HG02943 (cell line): ENCODE measurements at regions not wholly inside any gene's neighbourhood (a gene's known extent, or its start where the extent isn't known, plus 50 kb on each side); places are given as distances from the start of the nearest gene placed in this dataset.
"Not testable (repeated sequence)": the region's sequence is repeated elsewhere in the genome, so short reads cannot be mapped to it uniquely, and the experiment has no call there.

Experiments used
- ATAC-seq: cut with Tn5 transposase; IDR thresholded peaks from one replicate; pipeline ENCODE4 v1.9.1; 2021; ENCODE audit warnings: mild to moderate bottlenecking, low read depth, moderate library complexity; ENCODE audit not compliant: unreplicated experiment

DNA sequence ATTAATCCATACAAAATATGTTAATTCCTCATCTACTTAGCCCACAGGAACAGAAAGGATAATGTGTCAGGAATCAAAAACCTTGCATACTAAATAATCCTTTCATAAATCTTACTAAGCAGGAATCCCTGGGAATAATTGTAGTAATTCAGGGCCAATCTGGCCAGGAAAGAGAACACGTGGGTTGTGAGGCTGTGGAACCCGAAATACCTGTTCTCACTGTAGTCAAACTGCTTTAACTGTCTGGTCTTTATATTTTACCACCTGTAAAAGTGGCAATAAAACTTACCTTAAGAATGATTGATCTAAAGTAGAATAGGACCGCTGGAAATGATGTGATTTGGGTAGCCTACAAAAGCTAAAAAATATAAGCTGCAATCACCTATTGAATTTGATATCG is 1620.9 kb downstream of the STIM2 start:
- ATAC-seq, result no peak

DNA sequence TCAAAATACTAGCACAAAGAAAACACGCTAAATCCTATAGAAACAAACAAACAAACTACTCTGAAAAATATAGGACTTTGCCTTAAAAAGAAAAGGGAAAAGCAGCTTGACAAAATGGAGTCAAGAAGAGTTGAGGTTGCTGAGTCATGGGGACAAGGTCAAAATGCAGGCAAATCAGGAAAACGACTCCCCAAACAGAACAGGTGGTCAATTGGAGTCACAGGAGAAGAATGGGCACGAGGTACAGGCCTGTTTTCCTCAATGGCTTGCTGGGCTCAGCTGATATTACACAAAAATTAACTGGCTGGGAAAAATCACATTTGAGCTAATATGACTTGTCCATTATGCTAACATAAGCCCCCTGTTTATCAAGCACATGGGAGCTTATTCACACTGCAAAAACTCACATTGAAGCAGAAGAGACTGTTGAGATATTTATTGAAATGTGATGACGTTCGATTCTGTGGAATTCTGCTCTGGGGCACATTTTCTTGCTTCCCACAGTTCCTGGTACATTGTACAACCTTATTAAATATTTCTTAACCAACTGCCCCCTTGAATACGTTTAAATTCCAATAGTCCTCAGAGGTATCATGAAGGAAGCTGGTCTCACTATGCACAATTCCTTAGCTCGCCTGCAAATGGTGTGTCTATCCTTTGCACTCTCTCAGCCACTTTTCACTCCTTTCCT is 1622.1 kb downstream of the STIM2 start:
- no peak for ATAC-seq

DNA sequence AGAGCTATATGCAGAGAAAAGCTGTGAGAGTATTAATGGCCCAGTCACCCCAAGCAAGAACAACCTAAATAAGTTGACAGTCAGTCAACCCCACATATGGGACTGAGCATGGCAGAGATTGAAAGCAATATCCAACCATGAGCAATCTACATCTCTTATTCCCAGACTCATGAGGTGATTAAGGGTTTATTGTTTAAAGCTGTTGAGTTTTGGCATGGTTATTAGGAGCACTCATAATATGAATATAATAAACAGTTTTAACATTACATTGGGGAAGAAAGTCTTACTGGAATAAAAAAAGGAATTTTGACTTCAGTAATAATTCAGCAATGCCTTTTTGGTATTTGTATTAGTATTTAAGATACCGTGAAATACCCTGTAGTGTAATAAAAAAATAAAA is 1627.4 kb downstream of the STIM2 start:
- no peak for ATAC-seq

DNA sequence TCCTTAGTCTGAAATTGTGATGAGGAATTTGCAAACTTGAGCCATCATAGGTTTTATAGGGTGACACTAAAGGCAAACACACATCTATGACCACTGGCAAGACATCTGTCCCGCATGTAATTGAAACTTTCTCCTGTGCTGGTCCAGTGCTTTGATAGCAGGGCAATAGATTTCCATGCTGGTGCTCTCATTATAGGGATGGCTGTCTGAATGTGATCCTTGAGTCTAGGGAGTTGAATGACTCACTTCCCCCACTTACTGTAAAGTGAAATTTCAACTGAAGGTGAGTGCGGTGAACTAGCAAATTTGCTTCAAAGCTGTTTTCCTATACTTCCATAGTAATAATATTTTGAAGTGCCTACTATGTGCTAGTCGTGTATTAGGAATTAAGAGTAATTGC is 1630.0 kb downstream of the STIM2 start:
- no peak for ATAC-seq

DNA sequence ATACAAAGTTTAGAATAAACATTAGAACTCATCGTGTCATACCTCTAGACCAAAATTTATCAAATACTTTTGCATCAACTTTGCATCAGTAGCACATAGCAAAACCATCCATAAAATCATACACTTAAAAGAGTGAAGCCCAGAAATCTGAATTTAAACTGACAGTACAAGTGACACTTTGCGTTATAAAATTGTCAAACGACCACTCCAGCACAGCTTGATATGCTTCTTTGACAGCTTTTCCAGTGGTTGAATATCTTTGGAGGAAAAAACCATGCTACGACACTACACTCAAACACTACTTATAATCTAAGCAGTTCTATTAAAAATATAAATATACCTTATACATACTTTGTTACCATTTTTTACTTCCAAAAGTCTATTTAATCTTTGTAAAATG is 1644.4 kb downstream of the STIM2 start:
- ATAC-seq, result no peak

DNA sequence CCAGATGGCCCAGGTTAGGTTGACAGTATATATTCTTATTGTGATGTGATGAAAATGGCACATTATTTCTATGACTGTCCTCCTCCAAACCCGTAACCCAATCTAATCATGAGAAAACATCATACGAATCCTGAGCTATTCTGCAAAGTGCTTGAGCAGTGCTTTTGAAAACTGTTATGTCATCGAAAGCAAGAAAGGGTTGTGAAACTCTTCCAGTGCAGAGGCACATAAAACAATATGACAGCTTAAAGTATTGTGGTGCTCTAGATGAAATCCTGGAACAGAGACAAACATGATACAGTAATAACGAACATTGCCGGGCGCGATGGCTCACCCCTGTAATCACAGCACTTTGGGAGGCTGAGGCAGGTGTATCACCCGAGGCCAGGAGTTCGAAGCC is 1648.0 kb downstream of the STIM2 start:
- no peak for ATAC-seq

DNA sequence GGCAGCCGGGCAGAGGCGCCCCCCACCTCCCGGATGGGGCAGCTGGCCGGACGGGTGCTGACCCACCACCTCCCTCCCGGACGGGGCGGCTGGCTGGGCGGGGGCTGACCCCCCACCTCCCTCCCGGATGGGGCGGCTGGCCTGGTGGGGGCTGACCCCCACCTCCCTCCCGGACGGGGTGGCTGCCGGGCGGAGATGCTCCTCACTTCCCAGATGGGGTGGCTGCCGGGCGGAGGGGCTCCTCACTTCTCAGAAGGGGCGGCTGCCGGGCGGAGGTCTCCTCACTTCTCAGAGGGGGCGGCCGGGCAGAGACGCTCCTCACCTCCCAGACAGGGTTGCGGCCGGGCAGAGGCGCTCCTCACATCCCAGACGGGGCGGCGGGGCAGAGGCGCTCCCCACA is 1654.1 kb downstream of the STIM2 start:
- not testable (repeated sequence) for ATAC-seq

DNA sequence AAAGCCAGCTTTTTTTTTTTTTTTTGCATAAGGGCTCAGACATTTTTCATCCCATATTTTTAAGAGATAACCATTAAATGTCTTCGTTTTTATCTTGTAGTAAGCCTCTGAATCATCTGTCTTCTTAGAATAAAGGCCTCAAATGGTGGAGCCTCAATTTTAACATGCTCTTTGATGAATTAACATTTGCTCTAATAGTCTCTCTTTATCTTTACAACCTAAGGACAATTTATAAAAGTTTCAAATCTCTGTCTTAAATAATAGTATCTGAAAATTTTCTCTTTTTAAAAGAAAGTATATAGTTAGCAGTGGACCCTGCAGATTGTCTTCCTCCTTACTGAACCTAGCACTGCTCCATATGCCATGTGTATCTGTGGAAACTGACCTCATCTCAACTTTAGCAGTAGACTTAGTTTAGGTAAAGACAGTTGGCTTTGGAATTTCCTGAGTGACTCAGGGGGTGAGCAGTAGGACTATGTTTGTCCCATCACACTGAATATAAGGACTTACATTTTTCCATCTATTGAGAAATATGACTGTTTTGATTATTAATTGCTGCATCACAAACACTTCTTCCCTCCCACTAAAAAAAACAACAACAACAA is 1658.0 kb downstream of the STIM2 start:
- no peak for ATAC-seq

DNA sequence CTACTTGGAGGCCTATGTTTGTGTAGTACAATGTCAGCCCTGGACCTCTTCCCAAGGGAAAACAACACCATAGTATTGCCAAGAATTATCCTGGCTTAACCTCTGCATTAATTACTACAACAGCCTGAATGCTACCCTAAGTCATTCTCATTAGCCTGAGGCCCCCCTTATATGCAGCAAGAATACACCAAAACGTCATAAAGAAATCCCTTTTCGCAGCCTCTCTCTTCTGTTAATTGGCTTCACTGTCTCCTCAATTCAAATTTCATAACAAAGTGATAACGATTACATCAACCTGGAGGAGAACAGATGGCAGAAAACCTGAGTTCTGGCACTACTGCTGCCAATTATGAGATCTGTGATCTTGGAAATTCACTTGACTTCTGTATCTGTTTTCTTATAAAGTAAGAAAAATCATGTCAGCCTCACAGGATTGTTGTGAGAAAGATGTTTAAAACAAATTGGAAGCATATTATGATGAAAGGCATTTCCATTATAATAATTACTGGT is 1663.1 kb downstream of the STIM2 start:
- no peak for ATAC-seq

DNA sequence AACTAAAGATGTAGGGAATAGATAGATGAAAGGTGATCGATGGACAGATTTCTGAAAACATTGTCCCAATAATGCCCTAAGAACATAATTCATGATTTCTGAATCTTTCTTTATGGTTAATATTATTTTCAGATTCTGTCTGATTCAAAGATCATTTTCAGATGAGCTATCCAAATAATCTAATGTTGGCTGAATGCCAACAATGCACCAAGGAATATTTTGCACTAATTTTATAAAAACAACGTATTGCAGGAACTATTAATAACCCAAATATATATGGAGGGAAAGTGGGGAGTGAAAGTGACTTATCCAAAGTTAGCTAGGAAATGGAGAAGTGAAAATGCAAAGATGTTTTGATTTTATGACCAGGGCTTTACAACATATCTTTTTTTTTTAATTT is 1675.5 kb downstream of the STIM2 start:
- ATAC-seq, result no peak

DNA sequence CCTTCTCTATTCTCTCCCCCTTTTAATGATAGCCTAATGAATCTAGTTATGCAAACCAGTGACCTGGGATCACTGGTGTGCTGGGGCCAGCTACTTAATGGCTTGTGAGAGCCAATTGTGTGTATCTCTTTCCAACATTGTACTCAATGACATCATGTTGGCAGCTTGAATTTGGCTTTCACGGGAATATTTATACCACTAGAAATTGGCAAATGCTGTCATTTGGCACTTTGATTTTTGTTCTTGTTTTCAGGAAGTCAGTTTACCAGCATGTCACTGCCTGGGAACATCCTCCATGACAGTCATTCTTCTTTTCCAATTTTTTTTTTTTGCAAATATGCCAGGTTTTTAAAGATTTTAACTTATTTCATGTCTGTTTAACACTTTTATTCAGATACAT is 1685.3 kb downstream of the STIM2 start:
- ATAC-seq, result no peak

DNA sequence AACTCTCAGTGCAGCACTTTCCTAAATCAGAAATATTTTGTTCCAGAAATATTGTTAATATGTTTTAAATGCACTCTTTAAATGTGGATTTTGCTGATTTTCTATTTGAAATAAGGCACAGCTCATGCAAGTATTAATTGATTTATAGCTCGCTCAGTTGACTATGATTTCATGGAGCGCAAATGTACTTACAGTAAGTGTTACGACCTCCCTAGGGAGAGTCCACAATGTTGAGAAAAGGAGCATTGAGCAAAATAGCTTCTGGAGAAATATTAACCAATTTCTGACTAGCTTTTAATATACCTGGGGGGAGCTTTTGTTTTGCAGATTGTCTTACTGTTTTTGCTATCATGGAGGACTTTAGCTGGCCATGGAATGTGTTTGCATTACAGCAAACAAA is 1687.5 kb downstream of the STIM2 start:
- no peak for ATAC-seq

DNA sequence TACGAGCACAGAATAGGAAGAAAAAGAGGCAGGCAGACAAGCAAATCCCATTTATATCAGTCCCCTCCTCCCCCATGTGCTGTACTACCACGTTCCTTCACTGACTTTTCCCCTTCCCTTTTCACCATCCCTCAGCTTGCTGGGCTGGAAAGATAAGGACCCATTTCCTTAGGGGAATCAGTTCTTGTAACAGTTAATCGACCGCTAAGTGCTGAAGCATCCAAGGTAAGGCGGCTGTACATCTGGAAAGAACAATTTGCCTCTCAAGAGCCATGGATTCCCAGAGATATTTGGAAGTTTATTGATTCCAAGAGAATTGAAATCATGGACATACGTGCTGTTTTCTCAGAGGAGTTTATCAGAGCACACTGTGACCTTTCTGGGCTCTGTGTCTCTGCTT is 1688.0 kb downstream of the STIM2 start:
- ATAC-seq, result no peak

DNA sequence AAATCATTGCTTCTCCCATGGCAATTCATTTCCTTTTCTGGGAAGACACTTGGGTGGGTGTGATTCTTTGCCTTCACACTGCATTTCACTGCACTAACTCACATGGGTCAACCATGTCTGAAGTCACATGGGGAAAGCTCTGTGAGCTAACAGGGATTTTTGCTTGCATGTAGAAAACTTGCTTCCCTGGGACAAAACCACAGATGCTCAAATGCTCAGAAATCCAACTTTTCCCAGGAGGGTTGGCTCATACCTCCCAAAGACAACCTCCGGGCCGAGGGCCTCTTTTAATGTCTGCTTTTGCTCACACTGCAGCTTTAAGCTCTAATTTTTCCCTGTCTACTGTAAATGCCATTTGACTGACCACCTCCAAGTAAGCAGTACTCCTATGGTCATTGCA is 1695.2 kb downstream of the STIM2 start:
- no peak for ATAC-seq

DNA sequence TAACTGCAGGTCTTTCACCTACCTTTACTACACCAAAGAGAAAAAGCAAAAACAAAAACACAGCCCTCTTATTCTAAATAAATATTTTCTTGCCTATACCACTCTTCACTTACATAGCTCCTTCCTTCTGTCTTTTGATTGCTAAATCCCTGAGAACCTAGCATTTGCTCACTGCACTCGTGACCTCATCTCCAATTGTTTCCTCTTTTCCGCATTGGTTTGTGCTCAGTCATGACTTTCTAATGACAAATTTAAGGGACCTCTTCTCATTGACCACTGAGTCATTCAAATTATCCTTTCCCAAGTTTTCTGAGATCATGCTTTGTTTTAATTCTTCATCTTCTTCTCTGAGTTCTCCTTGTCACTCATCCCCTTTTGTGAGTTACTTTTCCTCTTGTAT is 1697.1 kb downstream of the STIM2 start:
- ATAC-seq, result no peak

DNA sequence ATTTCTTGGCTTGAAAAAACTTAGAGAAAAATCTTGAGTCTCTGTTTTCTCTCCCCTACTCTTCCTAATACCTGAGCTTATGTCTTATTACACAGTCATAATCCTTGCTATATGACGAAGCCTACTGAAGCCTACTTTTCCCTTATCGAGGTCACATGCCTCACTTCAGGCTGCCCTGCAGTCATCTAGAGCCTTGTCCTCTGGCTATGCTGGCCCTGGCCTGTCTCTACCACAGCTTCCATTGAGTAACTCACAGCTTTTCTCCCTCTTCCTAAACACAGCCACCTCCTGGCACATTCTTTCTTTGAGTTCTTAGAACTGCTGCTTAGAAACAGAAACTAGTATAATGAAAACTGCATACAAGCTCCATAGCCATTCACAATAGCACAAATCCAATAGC is 1698.3 kb downstream of the STIM2 start:
- ATAC-seq, result no peak

DNA sequence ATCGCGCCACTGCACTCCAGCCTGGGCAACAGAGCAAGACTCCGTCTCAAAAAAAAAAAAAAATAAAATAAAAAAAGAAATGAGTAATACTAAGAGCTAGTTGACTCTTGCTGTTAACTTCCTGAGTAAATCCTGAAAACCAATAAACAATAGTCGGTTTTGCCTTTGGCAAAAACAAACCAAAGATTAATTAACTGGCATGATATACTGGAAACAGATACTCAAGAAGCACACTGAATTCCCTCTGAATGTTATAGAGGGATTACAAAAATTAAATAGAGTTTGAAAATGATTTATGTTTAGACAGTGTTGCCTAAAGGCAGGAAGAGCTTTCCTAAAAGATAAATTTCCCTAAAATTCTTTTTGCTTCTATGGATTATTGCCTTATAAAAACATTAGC is 1702.3 kb downstream of the STIM2 start:
- no peak for ATAC-seq

DNA sequence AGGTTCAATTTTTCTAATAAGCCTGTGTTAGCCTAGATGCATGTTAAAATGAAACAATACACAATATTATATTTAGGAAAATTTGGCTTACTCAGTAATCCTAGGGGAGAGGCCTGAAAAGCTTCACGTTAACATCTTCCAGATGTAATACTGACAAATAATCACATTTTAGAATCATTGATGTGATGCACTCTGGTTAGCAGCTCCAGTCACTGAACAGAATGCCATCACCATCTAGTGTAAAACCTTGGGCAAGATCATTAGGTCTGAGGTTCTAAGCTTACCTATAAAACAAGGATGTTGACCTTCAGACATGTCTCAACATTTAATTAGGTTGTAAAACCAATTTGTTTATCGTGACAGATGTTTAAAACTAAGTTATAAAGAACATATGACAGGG is 1704.8 kb downstream of the STIM2 start:
- no peak for ATAC-seq

DNA sequence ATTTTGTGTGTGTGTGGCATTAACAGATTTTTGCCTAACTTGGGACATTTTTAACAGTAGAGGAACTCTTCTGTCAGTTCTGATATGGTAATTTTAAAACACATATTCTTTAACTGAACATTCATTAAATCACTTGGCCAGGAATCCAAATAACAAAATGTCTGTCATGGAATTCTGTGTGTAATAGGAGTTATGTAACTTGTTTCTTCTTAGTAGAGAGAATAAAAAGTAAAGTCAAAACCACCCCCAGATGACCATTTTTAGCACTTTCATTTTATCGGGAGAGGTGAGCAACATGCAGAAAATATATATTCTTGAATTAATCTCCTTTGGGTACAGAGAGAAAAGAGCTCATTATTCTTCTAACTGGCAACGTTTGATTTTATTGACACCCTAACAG is 1740.3 kb downstream of the STIM2 start:
- no peak for ATAC-seq

DNA sequence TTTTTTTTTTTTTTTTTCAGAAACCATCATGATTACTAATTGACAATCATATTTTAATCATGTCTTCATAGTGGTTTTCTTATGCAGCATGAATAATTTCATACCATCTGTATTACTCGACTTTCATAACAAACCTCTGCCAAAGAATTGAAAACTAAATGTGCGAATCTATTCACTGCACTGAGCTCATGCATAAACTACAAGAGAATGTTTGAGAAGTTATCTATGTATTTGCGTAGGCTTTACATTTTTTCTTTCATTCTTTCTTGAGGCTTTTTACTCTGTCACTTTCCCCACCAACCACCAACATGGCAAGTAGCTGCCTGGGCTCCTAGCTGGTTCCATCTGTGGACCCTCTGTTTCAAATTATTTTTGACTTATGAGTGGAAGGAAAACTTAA is 1761.0 kb downstream of the STIM2 start:
- no peak for ATAC-seq

DNA sequence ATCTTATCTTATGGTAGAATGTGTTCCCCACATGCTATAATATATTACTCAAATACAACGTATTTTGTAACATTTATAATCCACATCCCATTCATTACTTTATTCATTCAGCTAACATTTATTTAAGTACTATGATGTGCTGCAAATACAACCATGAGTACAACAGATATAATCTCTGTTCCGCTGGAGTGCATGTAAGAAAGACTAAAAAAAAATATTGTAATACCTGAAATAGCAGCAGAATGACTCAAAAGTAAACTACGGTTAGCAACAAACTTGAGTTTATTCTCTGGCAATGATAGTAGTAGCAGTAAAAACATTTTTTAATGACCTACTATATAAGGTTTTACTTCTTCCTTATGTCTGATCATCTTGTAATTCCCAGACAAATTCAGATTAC is 1776.3 kb downstream of the STIM2 start:
- ATAC-seq, result no peak

DNA sequence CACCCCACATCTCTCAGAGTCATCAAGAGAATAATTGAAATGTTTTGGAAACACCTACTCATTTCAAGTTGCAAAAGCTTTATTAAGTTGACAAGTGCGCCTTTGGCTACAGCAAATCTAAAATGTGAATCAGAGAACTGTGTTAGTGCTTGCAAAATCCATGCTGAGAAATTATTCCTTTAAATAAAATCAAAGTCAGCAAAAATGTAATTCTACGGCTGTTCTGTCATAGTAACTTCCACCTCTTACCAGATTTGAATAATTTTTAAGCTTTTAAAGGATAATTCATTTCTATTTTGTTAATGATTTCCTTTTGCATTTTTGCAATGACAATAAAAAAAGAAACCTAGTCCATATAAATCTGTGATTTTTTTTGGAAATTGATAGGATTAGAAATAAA is 1779.1 kb downstream of the STIM2 start:
- no peak for ATAC-seq
